ENCODE measurements at regions not wholly inside any gene's neighbourhood (a gene's known extent, or its start where the extent isn't known, plus 50 kb on each side); places are given as distances from the start of the nearest gene placed in this dataset.

GRCh38 chr4:19314116-19314515 lies 937.6 kb upstream of the SLIT2 start:
- DNase-seq (ENCODE audit: low spot score): no peak

GRCh38 chr4:19309378-19309777 lies 942.3 kb upstream of the SLIT2 start:
- DNase-seq (ENCODE audit: low spot score): no peak

- DNase-seq (ENCODE audit: low spot score): no peak
These were observed 947.7 kb upstream of the SLIT2 start for GRCh38 chr4:19304028-19304427.

- no peak for DNase-seq (ENCODE audit: low spot score)
These were observed 950.2 kb upstream of the SLIT2 start for GRCh38 chr4:19301527-19301926.

GRCh38 chr4:19300213-19300612 lies 951.5 kb upstream of the SLIT2 start:
- no peak for DNase-seq (ENCODE audit: low spot score)

- DNase-seq (ENCODE audit: low spot score): no peak
These were observed 952.7 kb upstream of the SLIT2 start for GRCh38 chr4:19298998-19299397.

- DNase-seq (ENCODE audit: low spot score): no peak
These were observed 957.9 kb upstream of the SLIT2 start for GRCh38 chr4:19293781-19294180.

- no peak for DNase-seq (ENCODE audit: low spot score)
These were observed 958.6 kb upstream of the SLIT2 start for GRCh38 chr4:19293080-19293479.

GRCh38 chr4:19286924-19287323 lies 964.8 kb upstream of the SLIT2 start:
- DNase-seq (ENCODE audit: low spot score): no peak

- no peak for DNase-seq (ENCODE audit: low spot score)
These were observed 966.6 kb upstream of the SLIT2 start for GRCh38 chr4:19285146-19285545.

- DNase-seq (ENCODE audit: low spot score): no peak
These were observed 973.0 kb upstream of the SLIT2 start for GRCh38 chr4:19278665-19279064.

GRCh38 chr4:19266566-19266965 lies 985.1 kb upstream of the SLIT2 start:
- DNase-seq (ENCODE audit: low spot score): no peak

GRCh38 chr4:19262467-19262866 lies 989.2 kb upstream of the SLIT2 start:
- no peak for DNase-seq (ENCODE audit: low spot score)

- no peak for DNase-seq (ENCODE audit: low spot score)
These were observed 991.4 kb upstream of the SLIT2 start for GRCh38 chr4:19260346-19260745.

- no peak for DNase-seq (ENCODE audit: low spot score)
These were observed 991.8 kb upstream of the SLIT2 start for GRCh38 chr4:19259920-19260319.

GRCh38 chr4:19256823-19257222 lies 994.9 kb upstream of the SLIT2 start:
- DNase-seq (ENCODE audit: low spot score): no peak

- DNase-seq (ENCODE audit: low spot score): no peak
These were observed 997.2 kb upstream of the SLIT2 start for GRCh38 chr4:19254486-19254885.

- DNase-seq (ENCODE audit: low spot score): no peak
These were observed 1003.7 kb upstream of the SLIT2 start for GRCh38 chr4:19248023-19248422.

GRCh38 chr4:19241895-19242294 lies 1009.8 kb upstream of the SLIT2 start:
- no peak for DNase-seq (ENCODE audit: low spot score)

GRCh38 chr4:19239565-19239964 lies 1012.1 kb upstream of the SLIT2 start:
- no peak for DNase-seq (ENCODE audit: low spot score)

GRCh38 chr4:19236473-19236872 lies 1015.2 kb upstream of the SLIT2 start:
- no peak for DNase-seq (ENCODE audit: low spot score)

GRCh38 chr4:19230906-19231545 lies 1020.7 kb upstream of the SLIT2 start:
- DNase-seq (ENCODE audit: low spot score): no peak

GRCh38 chr4:19227701-19228100 lies 1024.0 kb upstream of the SLIT2 start:
- no peak for DNase-seq (ENCODE audit: low spot score)

GRCh38 chr4:19224820-19225219 lies 1026.9 kb upstream of the SLIT2 start:
- DNase-seq (ENCODE audit: low spot score): peak; percentile 20

- no peak for DNase-seq (ENCODE audit: low spot score)
These were observed 1035.2 kb upstream of the SLIT2 start for GRCh38 chr4:19216476-19216875.
